Chondrocyte (in vitro differentiated cells): ENCODE measurements at regions not wholly inside any gene's neighbourhood (a gene's known extent, or its start where the extent isn't known, plus 50 kb on each side); places are given as distances from the start of the nearest gene placed in this dataset.

ENCODE experiments used
- DNase-seq: peaks from one replicate; pipeline ENCODE4 v3.0.0; 2021; ENCODE audit warnings: mixed read lengths, low spot score
- H3K27ac Mint-ChIP-seq: one replicate; pipeline ENCODE4 v1.8.0; 2021; ENCODE audit warnings: mild to moderate bottlenecking, moderate library complexity, mixed read lengths; ENCODE audit not compliant: unreplicated experiment
- H3K27me3 Mint-ChIP-seq: 2 replicates; pipeline ENCODE4 v1.8.0; 2021; ENCODE audit warnings: low read depth, mixed read lengths
- H3K36me3 Mint-ChIP-seq: 2 replicates; pipeline ENCODE4 v1.8.0; 2021; ENCODE audit warnings: low read depth, mixed read lengths
- H3K4me1 Mint-ChIP-seq: 2 replicates; pipeline ENCODE4 v1.8.0; 2021; ENCODE audit warnings: low read depth, mild to moderate bottlenecking, mixed read lengths
- H3K4me3 Mint-ChIP-seq: one replicate; pipeline ENCODE4 v1.8.0; 2021; ENCODE audit warnings: mild to moderate bottlenecking, moderate library complexity, mixed read lengths; ENCODE audit not compliant: unreplicated experiment
- H3K9me3 Mint-ChIP-seq: 2 replicates; pipeline ENCODE4 v1.8.0; 2021; ENCODE audit warnings: low read depth, mixed read lengths
- CTCF ChIP-seq: fragments of 200-600 bp; sonication (generic); IDR thresholded peaks from 2 replicates; pipeline ENCODE4 v1.5.0; 2021; ENCODE audit warnings: antibody characterized with exemption, mild to moderate bottlenecking, moderate library complexity

GRCh38 chr13:83633746-83634145 lies 248.5 kb downstream of the SLITRK1 start:
- Mint-ChIP-seq H3K4me1 (no peaks in the 10 kb centered on the region), H3K9me3 (no peaks in the 10 kb centered on the region), H3K27ac (no peak overlapping the region), H3K4me3 (no peak overlapping the region), H3K36me3 (no peaks in the 10 kb centered on the region), H3K27me3 (no peaks in the 10 kb centered on the region)
- DNase-seq = no peak
- no peak for TF ChIP-seq CTCF

GRCh38 chr13:83622422-83622784 lies 259.9 kb downstream of the SLITRK1 start:
- TF ChIP-seq CTCF = no peak
- no peaks in the 10 kb centered on the region for H3K36me3 Mint-ChIP-seq
- H3K27me3 Mint-ChIP-seq = peaks cover 1% of the 10 kb centered on the region
- DNase-seq = no peak
- H3K27ac Mint-ChIP-seq = no peak overlapping the region
- peaks cover 17% of the 10 kb centered on the region for H3K4me1 Mint-ChIP-seq
- H3K9me3 Mint-ChIP-seq = peaks cover 4% of the 10 kb centered on the region
- H3K4me3 Mint-ChIP-seq = no peak overlapping the region

GRCh38 chr13:83621765-83622421 lies 260.4 kb downstream of the SLITRK1 start:
- peaks cover 4% of the 10 kb centered on the region for H3K9me3 Mint-ChIP-seq
- peaks cover 17% of the 10 kb centered on the region for H3K4me1 Mint-ChIP-seq
- no peaks in the 10 kb centered on the region for H3K36me3 Mint-ChIP-seq
- no peak overlapping the region for H3K27ac Mint-ChIP-seq
- H3K4me3 Mint-ChIP-seq = no peak overlapping the region
- DNase-seq = no peak
- TF ChIP-seq CTCF = no peak
- H3K27me3 Mint-ChIP-seq = peaks cover 1% of the 10 kb centered on the region

DNA sequence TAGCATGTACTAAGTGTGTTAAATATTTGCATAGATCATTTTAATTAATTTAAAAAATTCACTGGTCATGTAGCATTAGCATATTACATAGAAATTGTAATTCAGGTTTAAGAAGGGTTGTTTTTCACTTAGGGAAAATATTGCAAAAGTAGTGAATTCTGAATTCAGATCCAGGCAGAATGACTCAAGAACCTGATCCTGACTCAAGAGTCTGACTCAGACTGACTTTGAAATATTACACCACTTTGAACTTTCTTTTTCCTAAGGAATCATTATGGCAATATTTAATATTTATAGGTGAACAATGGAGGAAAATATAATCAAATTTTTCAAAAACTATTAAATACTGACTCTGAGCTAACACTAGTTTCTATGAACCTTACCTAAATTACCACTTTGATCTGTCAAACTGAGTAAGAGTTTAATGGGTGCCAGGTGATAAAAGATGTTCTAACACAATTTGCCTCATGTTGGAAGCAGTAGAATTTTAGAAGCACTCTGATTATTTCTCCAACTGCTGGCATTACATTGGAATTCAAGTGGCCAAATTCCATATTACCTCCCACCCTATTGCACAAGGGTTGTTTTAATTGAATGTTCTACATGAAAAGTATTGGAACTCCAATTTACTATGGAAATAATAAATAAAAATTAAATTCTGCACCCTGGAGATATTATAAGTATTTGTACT lies 261.6 kb downstream of the SLITRK1 start:
- H3K4me1 Mint-ChIP-seq = peaks cover 17% of the 10 kb centered on the region
- TF ChIP-seq CTCF = no peak
- H3K27ac Mint-ChIP-seq = no peak overlapping the region
- no peak for DNase-seq
- peaks cover 4% of the 10 kb centered on the region for H3K9me3 Mint-ChIP-seq
- peaks cover 1% of the 10 kb centered on the region for H3K27me3 Mint-ChIP-seq
- no peaks in the 10 kb centered on the region for H3K36me3 Mint-ChIP-seq
- H3K4me3 Mint-ChIP-seq = no peak overlapping the region

DNA sequence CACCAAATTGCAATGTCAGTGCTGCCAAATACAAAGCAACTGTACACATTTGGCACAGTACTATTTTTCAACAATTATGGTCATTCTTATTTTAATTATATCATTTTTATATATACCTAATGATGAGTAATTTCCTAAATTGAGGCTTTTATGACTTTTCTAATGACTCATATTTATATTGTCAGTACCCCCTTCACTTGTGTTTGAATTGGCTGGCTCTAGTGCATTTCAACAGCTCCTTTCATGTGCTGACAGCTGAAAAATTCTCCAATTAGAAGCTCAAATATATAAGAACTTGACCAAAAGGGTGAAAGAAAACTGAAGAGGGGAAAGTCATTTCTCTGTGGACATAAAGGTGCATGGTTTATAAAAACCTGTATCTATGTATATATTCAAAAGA lies 263.3 kb downstream of the SLITRK1 start:
- Mint-ChIP-seq H3K4me1 (peaks cover 17% of the 10 kb centered on the region), H3K9me3 (peaks cover 8% of the 10 kb centered on the region), H3K27me3 (no peaks in the 10 kb centered on the region), H3K27ac (no peak overlapping the region), H3K4me3 (no peak overlapping the region), H3K36me3 (peaks cover 3% of the 10 kb centered on the region)
- DNase-seq = no peak
- TF ChIP-seq CTCF = no peak
